ENCODE measurements at regions not wholly inside any gene's neighbourhood (a gene's known extent, or its start where the extent isn't known, plus 50 kb on each side); places are given as distances from the start of the nearest gene placed in this dataset.
"Not testable (repeated sequence)": the region's sequence is repeated elsewhere in the genome, so short reads cannot be mapped to it uniquely, and the experiment has no call there.

GRCh38 chr3:152200476-152201420 is 68.0 kb upstream of the MBNL1 start:
- DNase-seq = no peak

GRCh38 chr3:152202976-152203626 is 65.6 kb upstream of the MBNL1 start:
- DNase-seq = no peak

- DNase-seq = no peak
These were observed 65.1 kb upstream of the MBNL1 start for GRCh38 chr3:152203652-152204051.

GRCh38 chr3:152204218-152204617 is 64.5 kb upstream of the MBNL1 start:
- DNase-seq = no peak

GRCh38 chr3:152205097-152205593 is 63.6 kb upstream of the MBNL1 start:
- DNase-seq = no peak

GRCh38 chr3:152206243-152206760 is 62.4 kb upstream of the MBNL1 start:
- DNase-seq = no peak

- DNase-seq = no peak
These were observed 60.3 kb upstream of the MBNL1 start for GRCh38 chr3:152208439-152208838.

- no peak for DNase-seq
These were observed 59.7 kb upstream of the MBNL1 start for GRCh38 chr3:152209060-152209459.

- DNase-seq = no peak
These were observed 59.0 kb upstream of the MBNL1 start for GRCh38 chr3:152209776-152210175.

- no peak for DNase-seq
These were observed 58.0 kb upstream of the MBNL1 start for GRCh38 chr3:152210697-152211096.

- DNase-seq = no peak
These were observed 57.1 kb upstream of the MBNL1 start for GRCh38 chr3:152211655-152212054.

- no peak for DNase-seq
These were observed 55.5 kb upstream of the MBNL1 start for GRCh38 chr3:152213203-152213602.

GRCh38 chr3:152213938-152214337 is 54.8 kb upstream of the MBNL1 start:
- DNase-seq = no peak

GRCh38 chr3:152216960-152217865 is 51.5 kb upstream of the MBNL1 start:
- not testable (repeated sequence) for DNase-seq

GRCh38 chr3:152218602-152219001 is 50.1 kb upstream of the MBNL1 start:
- DNase-seq = no peak
